GM12874 (cell line): ENCODE measurements at regions not wholly inside any gene's neighbourhood (a gene's known extent, or its start where the extent isn't known, plus 50 kb on each side); places are given as distances from the start of the nearest gene placed in this dataset.
A peak's percentile ranks its signal among the peaks of the same experiment; 100 is the strongest.

Experiments
- CTCF ChIP-seq: IDR thresholded peaks from 2 replicates; pipeline ENCODE4 v1.5.1; 2011; ENCODE audit warnings: low read depth, mild to moderate bottlenecking, control low read depth, low read length, moderate library complexity; ENCODE audit not compliant: insufficient read depth

- peak; percentile 23; the same call in 1 of the 2 replicates for TF ChIP-seq CTCF
Measured at GRCh38 chr15:26095710-26096330, 232.7 kb upstream of the ATP10A start.

GRCh38 chr15:26091184-26091583 lies 228.1 kb upstream of the ATP10A start:
- no peak for TF ChIP-seq CTCF

GRCh38 chr15:26087881-26088280 lies 224.8 kb upstream of the ATP10A start:
- no peak for TF ChIP-seq CTCF

GRCh38 chr15:26087395-26087794 lies 224.3 kb upstream of the ATP10A start:
- TF ChIP-seq CTCF = no peak

- no peak for TF ChIP-seq CTCF
Measured at GRCh38 chr15:26084771-26085170, 221.6 kb upstream of the ATP10A start.

- no peak for TF ChIP-seq CTCF
Measured at GRCh38 chr15:26083896-26084295, 220.8 kb upstream of the ATP10A start.

GRCh38 chr15:26083457-26083856 lies 220.3 kb upstream of the ATP10A start:
- TF ChIP-seq CTCF = no peak
